Vagina (tissue), 2 donors: ENCODE measurements at regions not wholly inside any gene's neighbourhood (a gene's known extent, or its start where the extent isn't known, plus 50 kb on each side); places are given as distances from the start of the nearest gene placed in this dataset.

Source experiments
- POLR2A ChIP-seq, 2 donors: fragments of 450-650 bp; IDR thresholded peaks; one replicate each; pipeline ENCODE4 v1.6.1; 2017; ENCODE audit warnings: antibody characterized with exemption in 2 of 2, mild to moderate bottlenecking in 2 of 2, moderate library complexity in 2 of 2
- TF ChIP-seq, protein P1 (sequence below), 3 experiments: fragments of 450-650 bp in 2 of 3; fragments of 200-600 bp in 1 of 3; sonication (generic) in 1 of 3; IDR thresholded peaks; one replicate each; pipeline ENCODE4 v1.5.1; 2017 to 2019; ENCODE audit warnings: antibody characterized with exemption in 3 of 3, mild to moderate bottlenecking in 2 of 3, moderate library complexity in 2 of 3

DNA sequence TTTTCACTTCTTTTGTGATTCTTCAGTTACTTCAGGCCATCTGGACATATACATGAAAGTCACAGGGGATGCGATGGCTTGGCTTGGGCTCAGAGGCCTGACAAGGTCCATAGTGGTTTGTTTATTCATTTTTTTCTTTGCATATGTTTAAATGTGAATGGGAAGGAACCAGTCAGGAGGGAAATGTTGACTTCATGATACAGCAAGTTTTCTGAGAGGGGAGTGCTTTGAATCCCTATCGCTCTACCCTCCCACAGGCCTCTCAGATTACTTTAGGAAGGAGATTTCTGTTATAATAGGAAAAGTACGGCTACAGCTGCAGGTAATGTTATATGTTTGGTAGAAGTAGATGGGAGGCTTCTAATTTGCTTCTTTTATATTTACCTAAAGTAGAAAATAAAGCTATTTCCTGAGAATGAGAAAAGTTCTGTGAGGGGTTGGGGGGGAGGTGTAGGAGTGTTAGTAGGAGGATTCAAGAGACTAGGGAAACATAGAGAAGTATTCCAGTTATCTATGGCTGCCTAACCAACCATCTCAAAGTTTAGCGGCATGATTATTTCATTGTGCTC is 322.9 kb downstream of the RAPGEF2 start:
- TF ChIP-seq, protein P1, sequence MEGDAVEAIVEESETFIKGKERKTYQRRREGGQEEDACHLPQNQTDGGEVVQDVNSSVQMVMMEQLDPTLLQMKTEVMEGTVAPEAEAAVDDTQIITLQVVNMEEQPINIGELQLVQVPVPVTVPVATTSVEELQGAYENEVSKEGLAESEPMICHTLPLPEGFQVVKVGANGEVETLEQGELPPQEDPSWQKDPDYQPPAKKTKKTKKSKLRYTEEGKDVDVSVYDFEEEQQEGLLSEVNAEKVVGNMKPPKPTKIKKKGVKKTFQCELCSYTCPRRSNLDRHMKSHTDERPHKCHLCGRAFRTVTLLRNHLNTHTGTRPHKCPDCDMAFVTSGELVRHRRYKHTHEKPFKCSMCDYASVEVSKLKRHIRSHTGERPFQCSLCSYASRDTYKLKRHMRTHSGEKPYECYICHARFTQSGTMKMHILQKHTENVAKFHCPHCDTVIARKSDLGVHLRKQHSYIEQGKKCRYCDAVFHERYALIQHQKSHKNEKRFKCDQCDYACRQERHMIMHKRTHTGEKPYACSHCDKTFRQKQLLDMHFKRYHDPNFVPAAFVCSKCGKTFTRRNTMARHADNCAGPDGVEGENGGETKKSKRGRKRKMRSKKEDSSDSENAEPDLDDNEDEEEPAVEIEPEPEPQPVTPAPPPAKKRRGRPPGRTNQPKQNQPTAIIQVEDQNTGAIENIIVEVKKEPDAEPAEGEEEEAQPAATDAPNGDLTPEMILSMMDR (IDR thresholded peaks at IDR 0.05), result no peak
- TF ChIP-seq POLR2A (IDR thresholded peaks at IDR 0.05), result no peak
